Heart right ventricle (tissue), 16 donors: ENCODE measurements at regions not wholly inside any gene's neighbourhood (a gene's known extent, or its start where the extent isn't known, plus 50 kb on each side); places are given as distances from the start of the nearest gene placed in this dataset.

Experiments
- ATAC-seq, 8 donors: fragments of 200-7000 bp; cut with Tn5 transposase; one replicate each; pipeline ENCODE4 v1.9.1; 2020; ENCODE audit warnings: mild to moderate bottlenecking in 8 of 8, moderate library complexity in 8 of 8, moderate number of reproducible peaks in 1 of 8
- DNase-seq, 2 donors: peaks; one replicate each; pipeline ENCODE4 v3.0.0-alpha.2; 2020
- H3K27ac ChIP-seq, 10 donors: fragments of 200-600 bp; sonication (generic) in 2 of 10; one replicate each; pipeline versions ENCODE4 v1.5.0 to v1.8.0; 2020 to 2022; ENCODE audit warnings: mild to moderate bottlenecking in 3 of 10
- H3K27me3 ChIP-seq, 7 donors: fragments of 200-600 bp; one replicate each; pipeline ENCODE4 v1.8.0; 2021 to 2022; ENCODE audit warnings: mild to moderate bottlenecking in 2 of 7
- H3K36me3 ChIP-seq, 9 donors: fragments of 200-600 bp; sonication (generic) in 1 of 9; one replicate each; pipeline versions ENCODE4 v1.5.0 to v1.8.0; 2020 to 2022; ENCODE audit warnings: mild to moderate bottlenecking in 2 of 9
- H3K4me1 ChIP-seq, 9 donors: fragments of 200-600 bp; sonication (generic) in 1 of 9; one replicate each; pipeline versions ENCODE4 v1.5.0 to v1.8.0; 2020 to 2022; ENCODE audit warnings: mild to moderate bottlenecking in 4 of 9
- H3K4me3 ChIP-seq, 10 donors: fragments of 200-600 bp; sonication (generic) in 2 of 10; one replicate each; pipeline versions ENCODE4 v1.5.0 to v1.8.0; 2020 to 2022; ENCODE audit warnings: mild to moderate bottlenecking in 7 of 10, moderate library complexity in 2 of 10
- H3K9me3 ChIP-seq, 11 donors: fragments of 200-600 bp in 10 of 11; sonication (generic) in 2 of 11; one replicate each; pipeline versions ENCODE4 v1.5.0 to v1.8.0; 2013 to 2022; ENCODE audit warnings: mild to moderate bottlenecking in 2 of 11, control low read depth in 1 of 11, moderate library complexity in 1 of 11
- CTCF ChIP-seq, 9 donors: fragments of 200-600 bp; sonication (generic) in 2 of 9; IDR thresholded peaks; one replicate each; pipeline versions ENCODE4 v1.5.0 to v1.8.0; 2021 to 2022; ENCODE audit warnings: antibody characterized with exemption in 9 of 9, mild to moderate bottlenecking in 5 of 9, moderate library complexity in 1 of 9
- WGBS, 2 donors: extraction: QIAGEN DNeasy Blood & Tissue Kit; methylation state at CpG; one replicate each; pipeline ENCODE4 v1.1.7; 2013; ENCODE audit warnings: inconsistent platforms in 1 of 2; 5-methylcytosine and 5-hydroxymethylcytosine counted together
- intact Hi-C, 10 donors: fragments of 100-400 bp; cut with DNase I; formaldehyde crosslinking; loops; one replicate each; pipeline versions ENCODE4 v1.11.1 to v1.14.2; 2022
- donor health status: Arrhythmogenic right ventricular cardiomyopathy.
- donor health status: ischemic (EF 13 %, LVEDD 7.1; RV severe dilation, severe dysfunction).
- donor health status: healthy with polysubstance abuse.
- donor health status: DM: no; HTN: yes; CAD: no.
- donor health status: DM: no; HTN: no; CAD: no.
- donor health status: ischemic (EF 25% LVEDD 6.9; RV normal size, moderate dysfunction).
- donor health status: ischemic (EF 25% LVEDD 5.7; RV mildly dilated, moderate dysfunction).
- donor health status: healthy.
- donor health status: DM: yes; HTN: yes; CAD: no.
- donor health status: Ischemic cardiomyopathy.
- donor health status: ischemic (EF 35%, LVEDD 5.7; RV mildly dilated, moderate dysfunction).
- donor health status: nonischemic (EF 11% LVEDD 7.7; RV severe dilation, severe dysfunction).
- donor health status: DM: yes; HTN: yes; CAD: no.
- donor health status: PGD.
- donor health status: ischemic (EF 29% LVEDD 5.4; RV normal size, mild dysfunction).
- donor health status: nonischemic (EF 23%, LVEDD 6.1; RV moderate dilation, normal function).

- no peaks in the 10 kb centered on the region for H3K9me3 ChIP-seq
- DNase-seq = no peak
- H3K4me3 ChIP-seq = no peak overlapping the region
- TF ChIP-seq CTCF (IDR thresholded peaks at IDR 0.05) = no peak
- peaks cover 3 to 68% (median 26%) of the 10 kb centered on the region in 9 donors for H3K4me1 ChIP-seq
- no peaks in the 10 kb centered on the region for H3K36me3 ChIP-seq
- intact Hi-C loops = loop anchor here in 3 of 10 donors (10.0 kb wide), 3 partner anchors 114 to 554 kb away; partner anchors contain the start of gene RARB (in 2 of the 3)
- 94 to 98% methylated on average over 3 of the region's 3 CpGs for WGBS, 2 donors
- H3K27me3 ChIP-seq = no peaks in the 10 kb centered on the region
- no peak for ATAC-seq
- H3K27ac ChIP-seq = no peak overlapping the region
Observed at GRCh38 chr3:25040748-25041147, 387.3 kb upstream of the RARB start.

GRCh38 chr3:25041871-25042584 lies 386.0 kb upstream of the RARB start:
- intact Hi-C loops = loop anchor here in 3 of 10 donors (10.0 kb wide), 3 partner anchors 113 to 553 kb away; partner anchors contain the start of gene RARB (in 2 of the 3)
- ATAC-seq = peak; percentile 50 to 94 (median 80)
- no peaks in the 10 kb centered on the region for H3K9me3 ChIP-seq

GRCh38 chr3:25043177-25043576 lies 384.9 kb upstream of the RARB start:
- Histone ChIP-seq H3K27me3 (no peaks in the 10 kb centered on the region), H3K4me1 (peaks cover 3 to 67% (median 27%) of the 10 kb centered on the region in 9 donors), H3K36me3 (no peaks in the 10 kb centered on the region), H3K4me3 (no peak overlapping the region), H3K27ac (peak overlapping the region in 3 of 10 donors; percentile 50 to 74 (median 55)), H3K9me3 (no peaks in the 10 kb centered on the region)
- no peak for TF ChIP-seq CTCF (IDR thresholded peaks at IDR 0.05)
- DNase-seq = no peak
- no peak for ATAC-seq
- 51 to 68% methylated on average over 2 of the region's 2 CpGs for WGBS, 2 donors
- intact Hi-C loops = loop anchor here in 3 of 10 donors (10.0 kb wide), 3 partner anchors 112 to 552 kb away; partner anchors contain the start of gene RARB (in 2 of the 3)

More at GRCh38 chr3:25041871-25042584, 386.0 kb upstream of the RARB start:
- H3K36me3 ChIP-seq = no peaks in the 10 kb centered on the region
- DNase-seq = no peak
- peak overlapping the region in 7 of 10 donors; percentile 11 to 74 (median 50) for H3K27ac ChIP-seq
- 59% methylated on average over 3 of the region's 3 CpGs for WGBS, 2 donors
- H3K4me1 ChIP-seq = peaks cover 3 to 73% (median 31%) of the 10 kb centered on the region in 9 donors
- no peaks in the 10 kb centered on the region for H3K27me3 ChIP-seq
- no peak overlapping the region for H3K4me3 ChIP-seq
- TF ChIP-seq CTCF (IDR thresholded peaks at IDR 0.05) = peak in 5 of 9 donors; percentile 10 to 47 (median 30)

GRCh38 chr3:25043749-25044148 lies 384.3 kb upstream of the RARB start:
- no peak for TF ChIP-seq CTCF (IDR thresholded peaks at IDR 0.05)
- DNase-seq (no peak), ATAC-seq (no peak)
- no peaks in the 10 kb centered on the region for H3K9me3 ChIP-seq
- H3K4me1 ChIP-seq = peaks cover 3 to 62% (median 27%) of the 10 kb centered on the region in 9 donors
- intact Hi-C loops = loop anchor here in 3 of 10 donors (10.0 kb wide), 3 partner anchors 111 to 551 kb away; partner anchors contain the start of gene RARB (in 2 of the 3)
- H3K27me3 ChIP-seq = no peaks in the 10 kb centered on the region
- H3K36me3 ChIP-seq = no peaks in the 10 kb centered on the region
- no peak overlapping the region for H3K4me3 ChIP-seq
- peak overlapping the region in 3 of 10 donors; percentile 33 to 72 (median 51) for H3K27ac ChIP-seq
- WGBS, 2 donors = 70 to 84% methylated on average over 3 of the region's 3 CpGs
